GM10248 (cell line): ENCODE measurements at regions not wholly inside any gene's neighbourhood (a gene's known extent, or its start where the extent isn't known, plus 50 kb on each side); places are given as distances from the start of the nearest gene placed in this dataset.
"Not testable (repeated sequence)": the region's sequence is repeated elsewhere in the genome, so short reads cannot be mapped to it uniquely, and the experiment has no call there.

Source experiments
- CTCF ChIA-PET: fragments of 300-600 bp; sonication (Branson Sonifier 250); formaldehyde crosslinking; extraction: SDS; loops from one replicate; lab custom pipeline; 2021; ENCODE audit warnings: antibody characterized with exemption; lab: Yijun Ruan, JAX
- POLR2A ChIA-PET: fragments of 350-650 bp; sonication (Branson Sonifier 250); formaldehyde crosslinking; extraction: SDS; loops from one replicate; lab custom pipeline; 2020; ENCODE audit warnings: antibody characterized with exemption; lab: Yijun Ruan, JAX
- DNase-seq: peaks from one replicate; pipeline ENCODE4 v3.0.0; 2012; ENCODE audit errors: extremely low spot score
- CTCF ChIP-seq: IDR thresholded peaks from 2 replicates; pipeline ENCODE4 v1.5.1; 2012; ENCODE audit warnings: mild to moderate bottlenecking, low read depth; ENCODE audit errors: extremely low read depth, missing control alignments, control extremely low read depth

GRCh38 chr2:187693923-187694322 is 139.7 kb upstream of the TFPI start:
- TF ChIP-seq CTCF, result no peak
- CTCF ChIA-PET, result no interaction called here
- DNase-seq, result no peak
- POLR2A ChIA-PET, result no interaction called here

- CTCF ChIA-PET, POLR2A ChIA-PET, DNase-seq: not testable (repeated sequence)
These were observed 142.4 kb upstream of the TFPI start for GRCh38 chr2:187696644-187697043.

- CTCF ChIA-PET, result no interaction called here
- POLR2A ChIA-PET, result no interaction called here
- no peak for TF ChIP-seq CTCF
- no peak for DNase-seq
These were observed 144.3 kb upstream of the TFPI start for GRCh38 chr2:187698374-187699110.

- TF ChIP-seq CTCF, result no peak
- DNase-seq, result no peak
- ChIA-PET POLR2A (no interaction called here), CTCF (no interaction called here)
These were observed 147.9 kb upstream of the TFPI start for GRCh38 chr2:187702157-187702556.

- TF ChIP-seq CTCF, result no peak
- ChIA-PET CTCF (no interaction called here), POLR2A (no interaction called here)
- no peak for DNase-seq
These were observed 154.0 kb upstream of the TFPI start for GRCh38 chr2:187708272-187708671.

- no peak for TF ChIP-seq CTCF
- ChIA-PET CTCF (interaction anchor here (1.0 kb wide), 1 partner anchor 9 kb away, joined by 3 read pairs; no protein-coding TSS in a partner anchor), POLR2A (no interaction called here)
- no peak for DNase-seq
These were observed 154.8 kb upstream of the TFPI start for GRCh38 chr2:187709065-187709464.

GRCh38 chr2:187710791-187711521 is 156.7 kb upstream of the TFPI start:
- no peak for DNase-seq
- CTCF ChIA-PET, result no interaction called here
- POLR2A ChIA-PET, result no interaction called here
- no peak for TF ChIP-seq CTCF
